OCI-LY1 (cell line): ENCODE measurements at regions not wholly inside any gene's neighbourhood (a gene's known extent, or its start where the extent isn't known, plus 50 kb on each side); places are given as distances from the start of the nearest gene placed in this dataset.
"Not testable (repeated sequence)": the region's sequence is repeated elsewhere in the genome, so short reads cannot be mapped to it uniquely, and the experiment has no call there.

ENCODE experiments used
- H2AFZ ChIP-seq: fragments of 200-600 bp; sonication (generic), shearing (Covaris generic); 2 replicates; pipeline ENCODE4 v1.6.0; 2014; ENCODE audit warnings: antibody characterized with exemption, mild to moderate bottlenecking, low read length
- H3F3A ChIP-seq: fragments of 200-600 bp; sonication (generic), shearing (Covaris generic); 2 replicates; pipeline ENCODE4 v1.6.0; 2014; ENCODE audit warnings: mild to moderate bottlenecking, antibody characterized with exemption, low read length, moderate library complexity; ENCODE audit not compliant: insufficient read depth
- H3K27ac ChIP-seq: fragments of 200-600 bp; sonication (generic); 2 replicates; pipeline ENCODE4 v1.5.1; 2014; ENCODE audit warnings: low read length, mixed run types, mild to moderate bottlenecking, low read depth; ENCODE audit not compliant: poor library complexity, severe bottlenecking
- H3K27me3 ChIP-seq: fragments of 200-600 bp; sonication (generic); 2 replicates; pipeline ENCODE4 v1.6.0; 2014; ENCODE audit warnings: antibody characterized with exemption, mild to moderate bottlenecking, low read length, moderate library complexity; ENCODE audit not compliant: insufficient read depth
- H3K36me3 ChIP-seq: fragments of 200-600 bp; sonication (generic); 2 replicates; pipeline ENCODE4 v1.6.1; 2014; ENCODE audit warnings: mild to moderate bottlenecking, antibody characterized with exemption, low read length, moderate library complexity, mixed read lengths; ENCODE audit not compliant: insufficient read depth
- H3K4me1 ChIP-seq: fragments of 200-600 bp; sonication (generic); 2 replicates; pipeline ENCODE4 v1.5.1; 2014; ENCODE audit warnings: mild to moderate bottlenecking, low read length, moderate library complexity; ENCODE audit not compliant: insufficient read depth, severe bottlenecking
- H3K4me2 ChIP-seq: fragments of 200-600 bp; sonication (generic), shearing (Covaris generic); 2 replicates; pipeline ENCODE4 v1.6.1; 2014; ENCODE audit warnings: low read length
- H3K4me3 ChIP-seq: fragments of 200-600 bp; sonication (generic); 2 replicates; pipeline ENCODE4 v1.5.1; 2014; ENCODE audit warnings: low read length, low read depth, mild to moderate bottlenecking, mixed read lengths; ENCODE audit not compliant: poor library complexity, severe bottlenecking
- H3K79me2 ChIP-seq: fragments of 200-600 bp; shearing (Covaris generic); 2 replicates; pipeline ENCODE4 v1.6.1; 2016; ENCODE audit warnings: mixed run types, low read length, mixed read lengths; ENCODE audit not compliant: insufficient read depth
- H3K9ac ChIP-seq: fragments of 200-600 bp; sonication (generic), shearing (Covaris generic); 2 replicates; pipeline ENCODE4 v1.6.1; 2014; ENCODE audit warnings: mild to moderate bottlenecking, low read length, mixed read lengths
- H3K9me2 ChIP-seq: fragments of 200-600 bp; sonication (generic), shearing (Covaris generic); 2 replicates; pipeline ENCODE4 v1.6.1; 2014; ENCODE audit warnings: low read depth, mild to moderate bottlenecking, low read length, mixed read lengths
- H3K9me3 ChIP-seq: fragments of 200-600 bp; shearing (Covaris generic); 2 replicates; pipeline ENCODE4 v1.6.1; 2014; ENCODE audit warnings: low read length, mixed read lengths
- H4K20me1 ChIP-seq: fragments of 200-600 bp; sonication (generic), shearing (Covaris generic); 2 replicates; pipeline ENCODE4 v1.6.0; 2016; ENCODE audit warnings: mild to moderate bottlenecking, low read length; ENCODE audit not compliant: insufficient read depth
- EZH2 ChIP-seq: fragments of 200-600 bp; sonication (generic), shearing (Covaris generic); IDR thresholded peaks from 2 replicates; pipeline ENCODE4 v1.8.0; 2017; ENCODE audit warnings: borderline replicate concordance, mixed run types, mild to moderate bottlenecking, antibody characterized with exemption, low read length, moderate library complexity, mixed read lengths
- TF ChIP-seq, protein P1 (sequence below): fragments of 200-600 bp; sonication (generic), shearing (Covaris generic); IDR thresholded peaks from 2 replicates; pipeline ENCODE4 v1.5.1; 2017; ENCODE audit warnings: mild to moderate bottlenecking, antibody characterized with exemption, low read length, moderate library complexity, mixed read lengths

- Histone ChIP-seq H3K4me3 (no peak overlapping the region), H2AFZ (no peak overlapping the region), H3K9ac (no peak overlapping the region), H3K4me1 (peaks cover 22% of the 10 kb centered on the region), H3K9me2 (no peaks in the 10 kb centered on the region), H4K20me1 (no peaks in the 10 kb centered on the region), H3K4me2 (no peak overlapping the region), H3K27ac (no peak overlapping the region), H3K79me2 (no peaks in the 10 kb centered on the region), H3K36me3 (no peaks in the 10 kb centered on the region; the same call in 1 of the 2 replicates), H3K27me3 (no peaks in the 10 kb centered on the region), H3K9me3 (no peaks in the 10 kb centered on the region), H3F3A (no peaks in the 10 kb centered on the region)
- no peak for TF ChIP-seq EZH2
- TF ChIP-seq, protein P1, sequence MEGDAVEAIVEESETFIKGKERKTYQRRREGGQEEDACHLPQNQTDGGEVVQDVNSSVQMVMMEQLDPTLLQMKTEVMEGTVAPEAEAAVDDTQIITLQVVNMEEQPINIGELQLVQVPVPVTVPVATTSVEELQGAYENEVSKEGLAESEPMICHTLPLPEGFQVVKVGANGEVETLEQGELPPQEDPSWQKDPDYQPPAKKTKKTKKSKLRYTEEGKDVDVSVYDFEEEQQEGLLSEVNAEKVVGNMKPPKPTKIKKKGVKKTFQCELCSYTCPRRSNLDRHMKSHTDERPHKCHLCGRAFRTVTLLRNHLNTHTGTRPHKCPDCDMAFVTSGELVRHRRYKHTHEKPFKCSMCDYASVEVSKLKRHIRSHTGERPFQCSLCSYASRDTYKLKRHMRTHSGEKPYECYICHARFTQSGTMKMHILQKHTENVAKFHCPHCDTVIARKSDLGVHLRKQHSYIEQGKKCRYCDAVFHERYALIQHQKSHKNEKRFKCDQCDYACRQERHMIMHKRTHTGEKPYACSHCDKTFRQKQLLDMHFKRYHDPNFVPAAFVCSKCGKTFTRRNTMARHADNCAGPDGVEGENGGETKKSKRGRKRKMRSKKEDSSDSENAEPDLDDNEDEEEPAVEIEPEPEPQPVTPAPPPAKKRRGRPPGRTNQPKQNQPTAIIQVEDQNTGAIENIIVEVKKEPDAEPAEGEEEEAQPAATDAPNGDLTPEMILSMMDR = no peak
These were observed 1262.7 kb downstream of the FAM133A start for GRCh38 chrX:94936722-94937121.

DNA sequence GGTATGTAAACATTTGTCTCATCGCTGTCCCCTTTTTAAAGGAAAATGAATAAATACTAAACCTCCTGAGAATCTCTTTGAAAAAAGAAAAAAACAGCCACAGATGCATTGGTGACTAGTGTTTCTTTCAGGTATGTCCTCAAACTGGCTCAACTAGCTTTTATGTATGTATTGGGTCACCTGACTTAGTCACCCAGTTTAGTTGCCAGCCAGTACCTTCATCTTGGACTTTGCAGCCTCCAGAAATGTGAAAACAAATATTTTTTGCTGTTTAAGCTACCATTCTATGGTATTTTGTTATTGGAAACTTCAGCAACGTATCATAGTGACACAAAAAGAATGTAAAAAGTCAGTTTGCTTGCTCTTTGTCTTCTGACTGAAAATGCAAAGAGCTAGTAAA lies 1263.5 kb downstream of the FAM133A start:
- Histone ChIP-seq H3K4me3 (no peak overlapping the region), H3K36me3 (no peaks in the 10 kb centered on the region; the same call in 1 of the 2 replicates), H3K4me1 (peaks cover 14% of the 10 kb centered on the region), H3K4me2 (no peak overlapping the region), H3K79me2 (no peaks in the 10 kb centered on the region), H3K9me3 (no peaks in the 10 kb centered on the region), H3K9ac (no peak overlapping the region), H4K20me1 (no peaks in the 10 kb centered on the region), H3K27ac (no peak overlapping the region), H2AFZ (no peak overlapping the region), H3K27me3 (no peaks in the 10 kb centered on the region), H3F3A (no peaks in the 10 kb centered on the region), H3K9me2 (no peaks in the 10 kb centered on the region)
- TF ChIP-seq EZH2 = no peak
- TF ChIP-seq, protein P1 = no peak

- Histone ChIP-seq H3F3A (no peaks in the 10 kb centered on the region), H3K4me3 (no peak overlapping the region), H3K9me3 (no peaks in the 10 kb centered on the region), H4K20me1 (no peaks in the 10 kb centered on the region), H3K4me1 (no peaks in the 10 kb centered on the region), H3K9ac (no peak overlapping the region), H3K36me3 (no peaks in the 10 kb centered on the region; the same call in 1 of the 2 replicates), H3K79me2 (no peaks in the 10 kb centered on the region), H3K27me3 (no peaks in the 10 kb centered on the region), H3K9me2 (no peaks in the 10 kb centered on the region), H3K4me2 (no peak overlapping the region), H3K27ac (no peak overlapping the region), H2AFZ (no peak overlapping the region)
- TF ChIP-seq EZH2 = no peak
- TF ChIP-seq, protein P1 = no peak
These were observed 1268.6 kb downstream of the FAM133A start for GRCh38 chrX:94942603-94943002.

GRCh38 chrX:94946137-94946536 lies 1272.1 kb downstream of the FAM133A start:
- not testable (repeated sequence) for H3K9me2 ChIP-seq, H4K20me1 ChIP-seq, H3K36me3 ChIP-seq, H3K27me3 ChIP-seq, H3K4me2 ChIP-seq, H3K27ac ChIP-seq, H3K79me2 ChIP-seq, H3K9me3 ChIP-seq, H3K4me1 ChIP-seq, H3K4me3 ChIP-seq, H2AFZ ChIP-seq, H3K9ac ChIP-seq, H3F3A ChIP-seq
